Left forelimb (tissue), 1 donor: ENCODE measurements at regions not wholly inside any gene's neighbourhood (a gene's known extent, or its start where the extent isn't known, plus 50 kb on each side); places are given as distances from the start of the nearest gene placed in this dataset.

Experiments used
- DNase-seq: peaks from one replicate; pipeline ENCODE4 v3.0.0-alpha.2; 2018; ENCODE audit warnings: low spot score

GRCh38 chr6:23154159-23154558 lies 584.8 kb downstream of the HDGFL1 start:
- no peak for DNase-seq

- DNase-seq = no peak
These were observed 600.7 kb downstream of the HDGFL1 start for GRCh38 chr6:23170049-23170448.

DNA sequence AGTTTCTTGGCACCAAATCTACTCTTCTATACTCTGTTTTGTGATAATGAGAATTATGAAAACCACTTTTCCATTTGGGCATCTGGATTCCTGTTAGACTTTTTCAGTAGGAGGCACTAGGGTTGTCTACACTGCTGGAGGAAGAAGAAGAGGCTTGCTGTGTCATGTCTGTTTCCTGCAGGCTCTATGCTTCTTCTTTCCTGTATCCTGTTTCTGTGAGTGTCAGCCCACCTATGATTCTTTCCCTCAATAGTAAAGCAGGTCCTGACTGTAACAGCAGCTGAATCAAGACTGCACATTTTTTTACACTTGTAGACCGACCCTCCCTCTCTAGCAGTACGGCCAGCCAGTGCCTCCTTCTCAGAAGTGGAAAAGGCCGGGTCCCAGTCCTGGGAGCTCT lies 603.9 kb downstream of the HDGFL1 start:
- no peak for DNase-seq

DNA sequence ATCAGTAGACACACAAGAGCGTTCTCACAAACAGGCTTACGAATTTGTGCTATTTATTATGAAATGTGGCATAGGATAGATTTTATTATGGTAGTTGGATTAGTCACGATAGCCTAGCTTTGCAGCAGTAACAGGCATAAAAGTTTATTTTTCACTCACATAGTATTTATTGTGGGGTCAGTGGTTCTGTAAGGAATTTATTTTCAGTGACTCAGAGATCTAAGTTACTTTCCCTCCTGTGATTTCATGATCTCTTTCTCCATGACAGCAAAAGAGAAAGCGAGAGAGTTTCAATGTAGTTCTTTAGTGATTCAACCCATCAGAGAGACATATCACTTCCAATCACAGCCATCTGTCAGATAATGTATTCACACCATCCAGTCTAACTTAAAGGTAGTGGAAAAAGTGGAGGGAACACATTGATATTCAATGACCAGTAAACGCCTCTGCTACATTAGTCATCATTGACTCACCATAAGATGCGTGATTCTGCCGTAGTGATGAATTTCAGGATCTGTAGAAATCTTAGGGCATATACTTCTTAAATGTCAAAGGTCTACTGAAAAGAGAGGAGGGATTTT lies 605.5 kb downstream of the HDGFL1 start:
- DNase-seq = no peak

DNA sequence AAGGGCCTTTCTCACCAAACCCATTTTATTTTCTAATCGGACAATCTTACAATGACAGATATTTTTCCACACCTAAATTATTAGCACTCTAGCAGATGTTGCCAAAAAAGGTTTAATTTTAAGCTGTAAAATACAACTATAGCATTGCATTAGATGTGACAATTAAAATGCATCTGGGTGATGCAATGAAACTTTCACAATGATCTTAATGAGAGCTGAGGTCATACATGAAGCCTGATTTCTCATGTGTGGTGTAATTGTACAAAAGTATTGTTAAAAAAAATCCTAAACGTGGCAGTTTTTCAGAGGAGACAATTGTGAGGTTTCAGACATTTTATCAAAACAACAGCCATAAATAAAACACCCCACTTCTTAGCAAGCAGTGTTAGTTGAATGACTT lies 606.0 kb downstream of the HDGFL1 start:
- no peak for DNase-seq

- DNase-seq = no peak
These were observed 607.1 kb downstream of the HDGFL1 start for GRCh38 chr6:23176471-23176870.

- DNase-seq = no peak
These were observed 607.5 kb downstream of the HDGFL1 start for GRCh38 chr6:23176883-23177282.

GRCh38 chr6:23177806-23178205 lies 608.4 kb downstream of the HDGFL1 start:
- no peak for DNase-seq

GRCh38 chr6:23179994-23180393 lies 610.6 kb downstream of the HDGFL1 start:
- DNase-seq = no peak

DNA sequence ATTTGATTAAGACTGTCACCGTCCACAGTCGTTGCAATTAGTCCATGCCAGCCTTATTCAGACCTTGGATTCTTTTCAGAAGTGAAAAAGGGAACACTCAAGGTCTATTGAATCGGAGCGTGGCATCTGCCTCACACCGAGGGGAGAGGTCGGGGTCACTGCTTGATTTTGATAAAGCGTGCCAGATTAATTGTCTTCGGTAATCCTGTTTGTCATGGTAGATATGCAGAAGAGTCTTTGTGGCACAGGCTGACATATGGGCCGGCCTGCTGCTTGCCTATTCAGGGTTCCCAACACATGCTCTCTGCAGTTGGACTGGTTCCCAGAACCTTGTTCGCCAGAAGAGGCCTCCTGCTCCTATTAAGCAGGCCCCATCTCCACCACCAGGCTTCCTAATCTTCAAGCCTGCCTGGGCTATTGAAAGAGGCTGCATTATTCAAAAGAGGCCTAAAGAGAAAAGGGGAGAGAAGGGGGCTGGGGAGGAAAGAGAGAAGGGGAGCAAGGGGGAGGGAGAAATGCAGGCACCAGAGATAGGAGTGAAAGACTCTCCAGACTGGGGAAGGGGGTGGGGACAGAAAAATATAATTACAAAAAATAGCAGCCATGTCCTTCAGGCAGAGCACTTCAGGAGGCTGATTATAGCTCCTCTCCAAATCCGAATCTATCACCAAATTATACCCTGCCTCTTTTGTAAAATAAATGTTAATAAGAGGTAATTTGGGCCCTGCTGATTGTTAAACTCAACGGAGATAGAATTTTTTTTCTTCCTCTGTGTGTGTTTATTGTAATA lies 611.3 kb downstream of the HDGFL1 start:
- peak; percentile 77 for DNase-seq

DNA sequence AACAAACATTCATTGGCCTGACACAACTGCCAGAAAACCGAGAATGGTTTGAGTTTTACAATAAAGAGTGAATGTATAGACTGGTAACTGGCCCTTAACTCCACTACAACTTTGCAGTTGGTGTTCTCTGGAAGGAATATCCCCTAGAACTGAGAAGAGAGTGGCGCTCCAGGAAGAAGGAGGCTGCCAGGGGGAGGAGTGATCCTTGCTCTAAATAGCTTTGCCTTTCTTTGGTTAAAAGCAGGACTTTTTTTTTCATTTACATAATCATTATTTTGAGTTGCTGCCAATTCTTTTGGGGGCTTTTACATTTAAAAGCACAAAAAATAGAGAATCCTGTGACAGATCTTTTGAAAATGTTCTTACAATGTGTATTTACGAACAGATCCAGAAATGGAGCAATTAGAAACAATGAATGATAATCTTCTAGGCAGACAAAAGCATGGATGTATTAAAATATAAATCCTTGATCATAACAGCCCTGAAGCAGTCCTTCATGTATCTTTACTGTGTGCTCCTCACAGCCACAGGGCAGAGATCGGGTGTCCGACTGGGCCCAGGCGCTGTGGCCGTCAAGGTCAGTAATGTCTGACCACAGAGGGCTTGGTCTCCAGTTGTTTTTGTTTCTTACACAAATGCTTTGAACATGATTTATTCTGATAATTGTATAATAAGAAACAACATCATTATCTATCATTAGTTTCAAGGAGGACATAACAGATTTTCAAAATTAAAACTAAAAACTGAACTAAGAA lies 612.2 kb downstream of the HDGFL1 start:
- DNase-seq = no peak

GRCh38 chr6:23183846-23184245 lies 614.5 kb downstream of the HDGFL1 start:
- no peak for DNase-seq

- DNase-seq = no peak
These were observed 615.0 kb downstream of the HDGFL1 start for GRCh38 chr6:23184351-23184750.

- DNase-seq = no peak
These were observed 626.1 kb downstream of the HDGFL1 start for GRCh38 chr6:23195487-23195886.

DNA sequence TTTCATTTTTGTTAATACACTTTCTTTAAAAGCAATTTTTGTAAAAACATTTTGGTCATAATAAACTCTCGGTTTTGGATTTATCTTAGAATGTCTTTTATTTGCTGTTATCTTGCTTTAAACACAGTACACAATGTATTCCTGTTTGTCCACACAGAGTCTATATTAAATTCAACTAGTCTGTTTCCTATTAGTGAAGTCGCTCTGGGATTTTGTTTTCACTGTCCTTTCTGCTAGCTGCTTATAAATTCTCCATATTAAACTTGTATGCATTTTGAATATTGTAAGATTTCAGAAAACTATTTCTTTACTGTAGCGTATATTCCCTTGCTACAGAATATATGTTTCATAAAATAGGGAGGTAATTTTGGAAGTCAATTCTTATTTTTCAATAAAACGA lies 630.2 kb downstream of the HDGFL1 start:
- DNase-seq = no peak

- DNase-seq = no peak
These were observed 631.6 kb downstream of the HDGFL1 start for GRCh38 chr6:23200946-23201345.

- no peak for DNase-seq
These were observed 632.8 kb downstream of the HDGFL1 start for GRCh38 chr6:23202207-23202606.

DNA sequence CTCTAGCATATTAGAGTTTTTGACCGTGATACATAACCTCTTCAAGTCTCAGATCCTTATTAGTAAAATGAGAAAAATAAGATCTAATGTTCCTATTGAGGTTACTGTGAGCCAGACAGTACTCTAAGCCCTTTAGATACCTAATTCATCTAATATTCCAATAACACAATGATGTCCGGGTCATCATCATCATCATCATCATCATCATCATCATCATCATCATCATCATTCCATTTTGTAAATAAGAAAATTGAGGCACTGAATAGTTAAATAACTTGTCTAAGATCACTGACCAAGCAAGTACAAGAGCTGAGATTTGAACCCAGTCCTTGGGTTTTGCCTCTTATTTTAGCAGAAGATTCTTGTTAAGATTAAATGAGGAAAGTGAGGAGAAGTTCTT lies 643.0 kb downstream of the HDGFL1 start:
- no peak for DNase-seq

DNA sequence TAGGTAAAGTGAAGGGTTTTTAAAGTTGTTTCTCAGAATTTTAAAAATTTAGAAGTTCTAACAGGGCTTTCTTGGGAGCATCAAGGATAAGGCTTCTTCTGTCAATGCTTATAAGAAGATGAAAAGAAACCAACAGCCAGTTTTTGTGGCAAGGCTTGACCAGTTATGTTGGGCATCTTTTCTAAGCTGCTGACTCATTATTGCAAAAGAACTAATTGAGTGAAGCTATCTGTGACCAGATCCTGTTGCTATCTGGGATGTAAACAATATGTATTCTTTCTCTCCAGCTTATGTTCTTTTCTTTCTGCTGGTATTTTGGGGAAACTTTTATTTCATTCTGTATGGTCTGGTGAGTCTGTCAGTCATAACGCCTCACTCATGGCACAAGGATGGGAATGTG lies 643.8 kb downstream of the HDGFL1 start:
- no peak for DNase-seq

DNA sequence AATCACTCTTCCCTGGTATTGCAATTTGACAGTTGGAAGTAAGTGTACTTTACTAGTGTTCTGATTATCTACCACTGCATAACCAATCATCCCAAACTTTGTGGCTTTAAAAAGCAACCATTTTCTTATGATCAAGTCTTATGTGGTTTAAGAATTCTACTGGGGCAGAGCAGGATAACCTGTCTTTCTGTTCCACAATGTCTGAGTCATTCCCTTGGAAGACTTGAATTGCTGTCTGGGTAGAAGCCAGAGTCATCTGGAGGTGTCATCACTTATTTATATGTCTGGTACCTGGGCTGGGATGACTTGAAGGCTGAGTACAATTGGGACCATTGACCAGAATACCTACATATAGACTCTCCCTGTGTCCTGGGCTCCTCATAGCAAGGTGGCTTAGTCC lies 644.3 kb downstream of the HDGFL1 start:
- DNase-seq = no peak

DNA sequence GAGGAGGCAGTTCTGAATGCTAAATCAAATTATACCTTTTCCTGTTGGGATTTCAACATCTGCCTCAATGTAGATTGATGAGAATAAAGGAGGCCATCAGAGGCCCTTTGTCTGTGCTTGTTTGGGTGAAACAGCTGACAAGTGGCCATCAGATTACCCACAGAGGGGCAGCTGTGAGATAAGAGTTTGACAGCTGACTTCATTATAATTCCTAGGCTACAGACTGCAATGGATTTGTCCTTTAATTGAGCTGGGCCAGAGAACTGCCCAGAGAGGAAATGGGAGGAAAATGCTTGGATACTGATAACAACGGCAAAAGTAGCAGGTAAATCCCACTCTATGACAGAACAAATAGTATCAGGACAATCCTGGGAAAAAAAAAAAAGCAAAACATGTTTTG lies 649.4 kb downstream of the HDGFL1 start:
- DNase-seq = no peak

- no peak for DNase-seq
These were observed 653.4 kb downstream of the HDGFL1 start for GRCh38 chr6:23222724-23223123.

- DNase-seq = no peak
These were observed 655.2 kb downstream of the HDGFL1 start for GRCh38 chr6:23224540-23224939.
